NB4 (cell line): ENCODE measurements at regions not wholly inside any gene's neighbourhood (a gene's known extent, or its start where the extent isn't known, plus 50 kb on each side); places are given as distances from the start of the nearest gene placed in this dataset.

ENCODE experiments used
- POLR2A ChIP-seq: IDR thresholded peaks from 2 replicates; pipeline ENCODE4 v1.6.1; 2011; ENCODE audit warnings: mild to moderate bottlenecking; ENCODE audit not compliant: insufficient read length; ENCODE audit errors: extremely low read depth
- TF ChIP-seq, protein P1 (sequence below): IDR thresholded peaks from one replicate; pipeline ENCODE4 v1.5.1; 2012; ENCODE audit warnings: low read depth, low read length
- TF ChIP-seq, protein P2 (sequence below): IDR thresholded peaks from 2 replicates; pipeline ENCODE4 v1.6.1; 2011; ENCODE audit warnings: low read depth, low read length

DNA sequence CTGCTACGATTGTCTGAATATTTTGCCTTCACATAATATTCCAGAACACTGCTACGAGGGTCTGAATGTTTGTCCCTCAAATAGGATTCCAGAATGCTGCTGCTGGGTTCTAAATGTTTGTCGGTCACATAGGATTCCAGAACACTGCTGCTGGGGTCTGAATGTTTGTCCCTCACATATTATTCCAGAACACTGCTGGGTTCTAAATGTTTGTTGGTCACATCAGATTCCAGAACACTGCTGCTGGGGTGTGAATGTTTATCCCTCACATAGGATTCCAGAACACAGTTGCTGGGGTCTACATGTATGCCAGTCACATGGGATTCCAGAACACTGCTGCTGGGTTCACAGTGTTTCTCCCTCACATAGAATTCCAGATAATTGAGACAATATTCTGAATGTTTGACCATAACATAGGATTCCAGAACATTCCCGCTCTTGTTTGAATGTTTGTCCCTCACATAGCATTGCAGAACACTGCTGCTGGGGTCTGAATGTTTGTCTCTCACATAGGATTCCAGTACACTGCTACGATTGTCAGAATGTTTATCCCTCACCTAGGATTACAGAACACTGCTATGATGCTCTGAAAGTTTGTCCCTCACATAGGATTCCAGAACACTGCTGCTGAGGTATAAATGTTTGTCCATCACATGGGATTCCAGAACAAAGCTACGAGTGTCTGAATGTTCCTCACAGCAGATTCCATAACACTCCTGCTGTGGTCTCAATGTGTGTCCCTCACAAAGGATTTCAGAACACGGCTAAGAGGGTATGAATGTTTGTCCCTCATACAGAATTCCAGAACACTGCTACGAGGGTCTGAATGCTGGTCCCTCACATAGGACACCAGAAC lies 201.8 kb downstream of the FOXD4L6 start:
- TF ChIP-seq, protein P1, sequence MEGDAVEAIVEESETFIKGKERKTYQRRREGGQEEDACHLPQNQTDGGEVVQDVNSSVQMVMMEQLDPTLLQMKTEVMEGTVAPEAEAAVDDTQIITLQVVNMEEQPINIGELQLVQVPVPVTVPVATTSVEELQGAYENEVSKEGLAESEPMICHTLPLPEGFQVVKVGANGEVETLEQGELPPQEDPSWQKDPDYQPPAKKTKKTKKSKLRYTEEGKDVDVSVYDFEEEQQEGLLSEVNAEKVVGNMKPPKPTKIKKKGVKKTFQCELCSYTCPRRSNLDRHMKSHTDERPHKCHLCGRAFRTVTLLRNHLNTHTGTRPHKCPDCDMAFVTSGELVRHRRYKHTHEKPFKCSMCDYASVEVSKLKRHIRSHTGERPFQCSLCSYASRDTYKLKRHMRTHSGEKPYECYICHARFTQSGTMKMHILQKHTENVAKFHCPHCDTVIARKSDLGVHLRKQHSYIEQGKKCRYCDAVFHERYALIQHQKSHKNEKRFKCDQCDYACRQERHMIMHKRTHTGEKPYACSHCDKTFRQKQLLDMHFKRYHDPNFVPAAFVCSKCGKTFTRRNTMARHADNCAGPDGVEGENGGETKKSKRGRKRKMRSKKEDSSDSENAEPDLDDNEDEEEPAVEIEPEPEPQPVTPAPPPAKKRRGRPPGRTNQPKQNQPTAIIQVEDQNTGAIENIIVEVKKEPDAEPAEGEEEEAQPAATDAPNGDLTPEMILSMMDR: no peak
- TF ChIP-seq POLR2A: no peak
- TF ChIP-seq, protein P2, sequence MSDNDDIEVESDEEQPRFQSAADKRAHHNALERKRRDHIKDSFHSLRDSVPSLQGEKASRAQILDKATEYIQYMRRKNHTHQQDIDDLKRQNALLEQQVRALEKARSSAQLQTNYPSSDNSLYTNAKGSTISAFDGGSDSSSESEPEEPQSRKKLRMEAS: no peak
